Loucy (cell line): ENCODE measurements at regions not wholly inside any gene's neighbourhood (a gene's known extent, or its start where the extent isn't known, plus 50 kb on each side); places are given as distances from the start of the nearest gene placed in this dataset.
A peak's percentile ranks its signal among the peaks of the same experiment; 100 is the strongest.

Source experiments
- H2AFZ ChIP-seq: fragments of 200-600 bp; sonication (generic); 2 replicates; pipeline ENCODE4 v1.6.0; 2016; ENCODE audit warnings: antibody characterized with exemption, mild to moderate bottlenecking, low read length, moderate library complexity
- H3F3A ChIP-seq: fragments of 200-600 bp; 2 replicates; pipeline ENCODE4 v1.6.0; 2016; ENCODE audit warnings: antibody characterized with exemption, low read depth, mild to moderate bottlenecking
- H3K27me3 ChIP-seq: fragments of 200-600 bp; sonication (generic); 2 replicates; pipeline ENCODE4 v1.6.1; 2014; ENCODE audit warnings: low read length, mild to moderate bottlenecking; ENCODE audit not compliant: insufficient read depth, poor library complexity, severe bottlenecking
- H3K36me3 ChIP-seq: fragments of 200-600 bp; sonication (generic); 2 replicates; pipeline ENCODE4 v1.6.1; 2016; ENCODE audit warnings: low read length; ENCODE audit not compliant: insufficient read depth
- H3K4me1 ChIP-seq: fragments of 200-600 bp; sonication (generic); 2 replicates; pipeline ENCODE4 v1.5.1; 2014; ENCODE audit warnings: low read length, mild to moderate bottlenecking; ENCODE audit not compliant: insufficient read depth, poor library complexity, severe bottlenecking
- H3K4me2 ChIP-seq: fragments of 200-600 bp; sonication (generic); 2 replicates; pipeline ENCODE4 v1.6.0; 2014; ENCODE audit warnings: antibody characterized with exemption, low read length, low read depth, mild to moderate bottlenecking; ENCODE audit not compliant: poor library complexity, severe bottlenecking
- H3K4me3 ChIP-seq: fragments of 200-600 bp; sonication (generic); 2 replicates; pipeline ENCODE4 v1.5.1; 2014; ENCODE audit warnings: low read length, mild to moderate bottlenecking, mixed read lengths; ENCODE audit not compliant: poor library complexity, severe bottlenecking
- H3K79me2 ChIP-seq: fragments of 200-600 bp; sonication (generic); 2 replicates; pipeline ENCODE4 v1.6.1; 2014; ENCODE audit warnings: low read length; ENCODE audit not compliant: insufficient read depth
- H3K9ac ChIP-seq: fragments of 200-600 bp; sonication (generic); 2 replicates; pipeline ENCODE4 v1.6.0; 2014; ENCODE audit warnings: mild to moderate bottlenecking, low read depth, low read length, moderate library complexity; ENCODE audit not compliant: poor library complexity, severe bottlenecking
- H3K9me2 ChIP-seq: fragments of 200-600 bp; sonication (generic); replicated peaks from 2 replicates; pipeline ENCODE4 v1.6.1; 2016; ENCODE audit warnings: low read depth, low read length, mixed read lengths
- H3K9me3 ChIP-seq: fragments of 200-600 bp; sonication (generic); 2 replicates; pipeline ENCODE4 v1.6.1; 2014; ENCODE audit warnings: mild to moderate bottlenecking, antibody characterized with exemption, low read length, low read depth; ENCODE audit not compliant: insufficient read depth
- H4K20me1 ChIP-seq: fragments of 200-600 bp; sonication (generic); 2 replicates; pipeline ENCODE4 v1.6.0; 2014; ENCODE audit warnings: antibody characterized with exemption, low read length, mild to moderate bottlenecking; ENCODE audit not compliant: insufficient read depth, poor library complexity, severe bottlenecking
- CTCF ChIP-seq: fragments of 200-600 bp; sonication (generic); conservative IDR thresholded peaks from 2 replicates; pipeline ENCODE4 v1.5.1; 2014; ENCODE audit warnings: mild to moderate bottlenecking, antibody characterized with exemption, low read length
- EZH2phosphoT487 ChIP-seq: fragments of 200-600 bp; IDR thresholded peaks from 2 replicates; pipeline ENCODE4 v1.6.1; 2018; ENCODE audit warnings: antibody characterized with exemption, mild to moderate bottlenecking, moderate library complexity, borderline replicate concordance

GRCh38 chr6:91082311-91082832, 495.5 kb upstream of the MAP3K7 start:
- Histone ChIP-seq H3K9ac (no peak overlapping the region), H3K27me3 (no peaks in the 10 kb centered on the region), H2AFZ (no peak overlapping the region), H3K36me3 (no peaks in the 10 kb centered on the region), H3K79me2 (no peaks in the 10 kb centered on the region), H4K20me1 (no peaks in the 10 kb centered on the region), H3K9me2 (no peaks in the 10 kb centered on the region), H3K4me1 (no peaks in the 10 kb centered on the region), H3K9me3 (no peaks in the 10 kb centered on the region), H3F3A (no peaks in the 10 kb centered on the region), H3K4me2 (no peak overlapping the region), H3K4me3 (no peak overlapping the region)
- no peak for TF ChIP-seq CTCF

- Histone ChIP-seq H2AFZ (no peak overlapping the region), H3K9ac (no peak overlapping the region), H3K4me1 (no peaks in the 10 kb centered on the region), H3K9me2 (no peaks in the 10 kb centered on the region), H4K20me1 (no peaks in the 10 kb centered on the region), H3K4me3 (no peak overlapping the region), H3K4me2 (no peak overlapping the region), H3K9me3 (no peaks in the 10 kb centered on the region), H3F3A (no peaks in the 10 kb centered on the region), H3K79me2 (no peaks in the 10 kb centered on the region), H3K27me3 (no peaks in the 10 kb centered on the region), H3K36me3 (no peaks in the 10 kb centered on the region)
- no peak for TF ChIP-seq EZH2phosphoT487
- peak; percentile 92 for TF ChIP-seq CTCF
These were observed 494.7 kb upstream of the MAP3K7 start for GRCh38 chr6:91081452-91082067.

GRCh38 chr6:91080871-91081270, 494.0 kb upstream of the MAP3K7 start:
- Histone ChIP-seq H3K79me2 (no peaks in the 10 kb centered on the region), H3K36me3 (no peaks in the 10 kb centered on the region), H3K27me3 (no peaks in the 10 kb centered on the region), H3F3A (no peaks in the 10 kb centered on the region), H4K20me1 (no peaks in the 10 kb centered on the region), H2AFZ (no peak overlapping the region), H3K9me2 (no peaks in the 10 kb centered on the region), H3K4me2 (no peak overlapping the region), H3K4me3 (no peak overlapping the region), H3K9me3 (no peaks in the 10 kb centered on the region), H3K9ac (no peak overlapping the region), H3K4me1 (no peaks in the 10 kb centered on the region)
- TF ChIP-seq EZH2phosphoT487 (no peak), CTCF (no peak)
